K562 (cell line): ENCODE measurements at regions not wholly inside any gene's neighbourhood (a gene's known extent, or its start where the extent isn't known, plus 50 kb on each side); places are given as distances from the start of the nearest gene placed in this dataset.

Source experiments
- HLTF ChIP-seq: fragments of 450-650 bp; IDR thresholded peaks from 2 replicates; pipeline ENCODE4 v1.6.1; 2016
- MBD1 ChIP-seq: fragments of 250-450 bp; sonication (Bioruptor Pico); IDR thresholded peaks from 2 replicates; pipeline ENCODE4 v1.8.0; 2022; ENCODE audit warnings: inconsistent platforms
- MECOM ChIP-seq: fragments of 250-450 bp; sonication (Bioruptor Pico); IDR thresholded peaks from 2 replicates; pipeline ENCODE4 v1.8.0; 2022; ENCODE audit warnings: inconsistent platforms
- NBN ChIP-seq: fragments of 450-650 bp; IDR thresholded peaks from 2 replicates; pipeline ENCODE4 v1.6.1; 2016; ENCODE audit warnings: low read depth, mild to moderate bottlenecking
- POLR2AphosphoS2 ChIP-seq: IDR thresholded peaks from 2 replicates; pipeline ENCODE4 v1.6.1; 2012; ENCODE audit warnings: low read length, improper control_type of control experiment
- POLR2B ChIP-seq: fragments of 450-650 bp; IDR thresholded peaks from 2 replicates; pipeline ENCODE4 v1.6.1; 2018; ENCODE audit warnings: low read depth; ENCODE audit not compliant: partially characterized antibody
- SREBF1 ChIP-seq: fragments of 150-350 bp; IDR thresholded peaks from 2 replicates; pipeline ENCODE4 v1.6.1; 2014; ENCODE audit warnings: antibody characterized with exemption, low read depth, low read length, borderline replicate concordance
- TF ChIP-seq, protein P1 (sequence below): fragments of 450-650 bp; IDR thresholded peaks from 2 replicates; pipeline ENCODE4 v1.6.1; 2014; ENCODE audit warnings: low read depth, mild to moderate bottlenecking, moderate library complexity, borderline replicate concordance

DNA sequence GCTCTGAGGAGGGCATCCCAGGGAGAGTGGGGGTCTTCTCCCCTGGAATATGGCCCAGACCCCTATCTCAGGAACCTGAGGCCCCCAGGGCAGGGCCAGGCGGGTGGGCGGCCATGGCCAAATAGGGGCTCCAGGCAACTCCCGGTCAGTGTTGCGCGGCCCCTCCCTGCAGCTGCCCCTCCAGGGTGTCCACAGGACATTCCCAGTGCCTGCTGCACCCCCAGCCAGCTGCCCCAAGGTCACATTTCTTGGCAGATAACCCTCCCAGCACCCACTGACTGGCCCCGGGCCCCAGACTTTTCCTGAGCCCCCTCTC is 53.6 kb upstream of the EGFL7 start (continued):
- TF ChIP-seq, protein P1, sequence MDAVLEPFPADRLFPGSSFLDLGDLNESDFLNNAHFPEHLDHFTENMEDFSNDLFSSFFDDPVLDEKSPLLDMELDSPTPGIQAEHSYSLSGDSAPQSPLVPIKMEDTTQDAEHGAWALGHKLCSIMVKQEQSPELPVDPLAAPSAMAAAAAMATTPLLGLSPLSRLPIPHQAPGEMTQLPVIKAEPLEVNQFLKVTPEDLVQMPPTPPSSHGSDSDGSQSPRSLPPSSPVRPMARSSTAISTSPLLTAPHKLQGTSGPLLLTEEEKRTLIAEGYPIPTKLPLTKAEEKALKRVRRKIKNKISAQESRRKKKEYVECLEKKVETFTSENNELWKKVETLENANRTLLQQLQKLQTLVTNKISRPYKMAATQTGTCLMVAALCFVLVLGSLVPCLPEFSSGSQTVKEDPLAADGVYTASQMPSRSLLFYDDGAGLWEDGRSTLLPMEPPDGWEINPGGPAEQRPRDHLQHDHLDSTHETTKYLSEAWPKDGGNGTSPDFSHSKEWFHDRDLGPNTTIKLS: no peak
- TF ChIP-seq HLTF (no peak), POLR2B (no peak), POLR2AphosphoS2 (no peak), MBD1 (CRISPR knock-in tag) (no peak), NBN (no peak), MECOM (CRISPR knock-in tag) (no peak), SREBF1 (no peak)
- TF ChIP-seq, all 486 proteins: peak for 0
